ENCODE measurements at regions not wholly inside any gene's neighbourhood (a gene's known extent, or its start where the extent isn't known, plus 50 kb on each side); places are given as distances from the start of the nearest gene placed in this dataset.

DNA sequence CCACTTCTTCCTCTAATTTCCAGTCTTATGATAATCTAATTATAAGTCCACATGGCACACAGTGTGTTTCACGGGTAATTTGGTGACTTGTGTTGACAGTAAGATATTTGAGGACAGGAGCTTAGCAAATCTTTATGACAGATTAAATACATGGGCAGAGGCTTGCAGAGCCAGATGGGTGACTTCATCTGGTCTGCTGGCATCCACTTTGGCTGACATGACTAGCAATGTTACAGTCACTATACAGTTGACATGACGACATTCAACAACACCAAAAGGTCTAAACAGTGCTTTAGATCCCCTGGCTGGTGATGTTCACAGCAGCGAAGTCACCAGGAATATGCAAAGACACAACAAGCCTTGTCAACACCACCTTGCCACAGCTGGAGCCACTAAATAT is 147.2 kb downstream of the ETS2 start:
- Histone ChIP-seq H2BK5ac (ENCODE audit: insufficient read length, low read length) (no peak overlapping the region), H2BK20ac (ENCODE audit: low read depth, low read length, poor library complexity, severe bottlenecking) (no peak overlapping the region), H3K79me1 (ENCODE audit: insufficient read depth, low read depth, low read length, poor library complexity, severe bottlenecking) (no peaks in the 10 kb centered on the region), H4K5ac (ENCODE audit: insufficient read length, low read depth, low read length) (no peak overlapping the region), H4K8ac (replicated peaks; ENCODE audit: insufficient read length, low read depth, low read length) (no peak overlapping the region), H3K4me2 (ENCODE audit: insufficient read depth, insufficient read length, low read length) (no peak overlapping the region), H2BK12ac (ENCODE audit: insufficient read length, low read depth, low read length) (no peak overlapping the region), H3K4me1 (ENCODE audit: insufficient read depth, low read length) (no peaks in the 10 kb centered on the region; the same call in 1 of the 2 replicates), H3K18ac (ENCODE audit: insufficient read length, low read depth, low read length) (no peak overlapping the region), H3K4ac (ENCODE audit: low read depth, low read length) (no peak overlapping the region), H3T11ph (ENCODE audit: low read length) (no peak overlapping the region), H4K91ac (ENCODE audit: insufficient read length, low read depth, low read length) (no peak overlapping the region), H4K20me1 (ENCODE audit: control insufficient read depth, insufficient read depth, insufficient read length) (no peaks in the 10 kb centered on the region), H2BK15ac (ENCODE audit: low read depth, low read length) (no peak overlapping the region), H2BK120ac (ENCODE audit: low read depth, low read length, poor library complexity, severe bottlenecking) (no peak overlapping the region), H3K9me3 (ENCODE audit: control insufficient read depth, low read depth, low read length) (no peaks in the 10 kb centered on the region), H3K79me2 (ENCODE audit: insufficient read depth, low read length) (no peaks in the 10 kb centered on the region), H3K27me3 (ENCODE audit: insufficient read depth, low read length) (no peaks in the 10 kb centered on the region), H2AFZ (ENCODE audit: low read length) (no peak overlapping the region), H3K14ac (ENCODE audit: insufficient read depth, low read length) (no peak overlapping the region), H2AK5ac (ENCODE audit: insufficient read length, low read length) (no peak overlapping the region), H3K23ac (ENCODE audit: insufficient read length, low read depth, low read length) (no peak overlapping the region), H3K56ac (ENCODE audit: insufficient read length, low read depth, low read length) (no peak overlapping the region), H3K9ac (ENCODE audit: extremely low read depth, insufficient read length, low read length) (no peak overlapping the region), H3K23me2 (ENCODE audit: insufficient read length, low read depth, low read length, poor library complexity, severe bottlenecking) (no peaks in the 10 kb centered on the region), H3K27ac (ENCODE audit: insufficient read length, low read depth, low read length) (no peak overlapping the region)
- no peak for DNase-seq
- TF ChIP-seq, protein P1, sequence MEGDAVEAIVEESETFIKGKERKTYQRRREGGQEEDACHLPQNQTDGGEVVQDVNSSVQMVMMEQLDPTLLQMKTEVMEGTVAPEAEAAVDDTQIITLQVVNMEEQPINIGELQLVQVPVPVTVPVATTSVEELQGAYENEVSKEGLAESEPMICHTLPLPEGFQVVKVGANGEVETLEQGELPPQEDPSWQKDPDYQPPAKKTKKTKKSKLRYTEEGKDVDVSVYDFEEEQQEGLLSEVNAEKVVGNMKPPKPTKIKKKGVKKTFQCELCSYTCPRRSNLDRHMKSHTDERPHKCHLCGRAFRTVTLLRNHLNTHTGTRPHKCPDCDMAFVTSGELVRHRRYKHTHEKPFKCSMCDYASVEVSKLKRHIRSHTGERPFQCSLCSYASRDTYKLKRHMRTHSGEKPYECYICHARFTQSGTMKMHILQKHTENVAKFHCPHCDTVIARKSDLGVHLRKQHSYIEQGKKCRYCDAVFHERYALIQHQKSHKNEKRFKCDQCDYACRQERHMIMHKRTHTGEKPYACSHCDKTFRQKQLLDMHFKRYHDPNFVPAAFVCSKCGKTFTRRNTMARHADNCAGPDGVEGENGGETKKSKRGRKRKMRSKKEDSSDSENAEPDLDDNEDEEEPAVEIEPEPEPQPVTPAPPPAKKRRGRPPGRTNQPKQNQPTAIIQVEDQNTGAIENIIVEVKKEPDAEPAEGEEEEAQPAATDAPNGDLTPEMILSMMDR (conservative IDR thresholded peaks at IDR 0.05): no peak
- no peak overlapping the region for H3K4me3 Mint-ChIP-seq
- H3K27me3 Mint-ChIP-seq (ENCODE audit: low read depth): peaks cover 6% of the 10 kb centered on the region
- no CpG with 5 or more reads among the region's 3 CpGs for WGBS (ENCODE audit: extremely low coverage, insufficient read length, low lambda C conversion rate)
- peaks cover 5 to 22% of the 10 kb centered on the region in 2 experiments for H3K4me1 Mint-ChIP-seq
- peaks cover 9 to 11% of the 10 kb centered on the region in 2 experiments for H3K9me3 Mint-ChIP-seq
- H3K36me3 Mint-ChIP-seq (ENCODE audit: insufficient read depth in 1 of 3, low read depth in 3 of 3): peaks cover 0 to 8% (median 2%) of the 10 kb centered on the region in 3 experiments; a peak in 4 of 7 replicates
- H3K27ac Mint-ChIP-seq: no peak overlapping the region
